ENCODE measurements at regions not wholly inside any gene's neighbourhood (a gene's known extent, or its start where the extent isn't known, plus 50 kb on each side); places are given as distances from the start of the nearest gene placed in this dataset.

- no peaks in the 10 kb centered on the region for H3K4me1 ChIP-seq (ENCODE audit: control insufficient read depth, extremely low read depth, insufficient read depth, low read length)
These were observed 158.9 kb downstream of the KIF26A start for GRCh38 chr14:104297313-104297704.

GRCh38 chr14:104297721-104298401 lies 159.5 kb downstream of the KIF26A start:
- Histone ChIP-seq H3K9ac (ENCODE audit: insufficient read depth, low read length) (no peak overlapping the region), H3K4me1 (ENCODE audit: control insufficient read depth, extremely low read depth, insufficient read depth, low read length) (no peaks in the 10 kb centered on the region), H3K4me3 (replicated peaks in 1 of 4; ENCODE audit: control extremely low read depth in 1 of 4, insufficient read depth in 1 of 4, low read depth in 3 of 4, low read length in 4 of 4) (no peak overlapping the region), H2AFZ (ENCODE audit: low read length) (no peak overlapping the region), H3K27me3 (ENCODE audit: control insufficient read depth, insufficient read depth, low read length) (no peaks in the 10 kb centered on the region), H3K9me3 (ENCODE audit: control insufficient read depth, insufficient read depth, low read depth, low read length) (no peaks in the 10 kb centered on the region), H3K79me2 (ENCODE audit: control insufficient read depth, insufficient read depth, low read length) (no peaks in the 10 kb centered on the region), H3K4me2 (ENCODE audit: extremely low read depth, insufficient read depth, low read length) (no peak overlapping the region), H3K27ac (ENCODE audit: insufficient read depth, low read length) (no peak overlapping the region), H4K20me1 (ENCODE audit: control insufficient read depth, extremely low read depth, insufficient read depth, low read length) (no peaks in the 10 kb centered on the region), H3K36me3 (ENCODE audit: control insufficient read depth, insufficient read depth, low read length) (no peaks in the 10 kb centered on the region)
- no peak for DNase-seq (ENCODE audit: low read depth in 2 of 2)
- no peak for TF ChIP-seq CTCF (conservative IDR thresholded peaks at IDR 0.05 in 1 of 2, IDR thresholded peaks at IDR 0.05 in 1 of 2; ENCODE audit: low read depth in 1 of 2, low read length in 2 of 2)
- no peak for TF ChIP-seq EZH2 (IDR thresholded peaks at IDR 0.05; ENCODE audit: low read length, missing control alignments)

More at GRCh38 chr14:104297313-104297704, 158.9 kb downstream of the KIF26A start:
- H3K4me3 ChIP-seq (replicated peaks in 1 of 4; ENCODE audit: control extremely low read depth in 1 of 4, insufficient read depth in 1 of 4, low read depth in 3 of 4, low read length in 4 of 4) = no peak overlapping the region
- no peak overlapping the region for H3K27ac ChIP-seq (ENCODE audit: insufficient read depth, low read length)
- DNase-seq (ENCODE audit: low read depth in 2 of 2) = no peak
- no peak overlapping the region for H3K9ac ChIP-seq (ENCODE audit: insufficient read depth, low read length)
- H3K36me3 ChIP-seq (ENCODE audit: control insufficient read depth, insufficient read depth, low read length) = no peaks in the 10 kb centered on the region
- no peak overlapping the region for H2AFZ ChIP-seq (ENCODE audit: low read length)
- H3K27me3 ChIP-seq (ENCODE audit: control insufficient read depth, insufficient read depth, low read length) = no peaks in the 10 kb centered on the region
- H4K20me1 ChIP-seq (ENCODE audit: control insufficient read depth, extremely low read depth, insufficient read depth, low read length) = no peaks in the 10 kb centered on the region
- H3K4me2 ChIP-seq (ENCODE audit: extremely low read depth, insufficient read depth, low read length) = no peak overlapping the region
- no peak for TF ChIP-seq EZH2 (IDR thresholded peaks at IDR 0.05; ENCODE audit: low read length, missing control alignments)
- H3K9me3 ChIP-seq (ENCODE audit: control insufficient read depth, insufficient read depth, low read depth, low read length) = no peaks in the 10 kb centered on the region
- no peaks in the 10 kb centered on the region for H3K79me2 ChIP-seq (ENCODE audit: control insufficient read depth, insufficient read depth, low read length)

GRCh38 chr14:104298458-104298857 lies 160.1 kb downstream of the KIF26A start:
- H3K9me3 ChIP-seq (ENCODE audit: control insufficient read depth, insufficient read depth, low read depth, low read length) = no peaks in the 10 kb centered on the region

More at GRCh38 chr14:104298458-104298857, 160.1 kb downstream of the KIF26A start:
- Histone ChIP-seq H3K4me3 (replicated peaks in 1 of 4; ENCODE audit: control extremely low read depth in 1 of 4, insufficient read depth in 1 of 4, low read depth in 3 of 4, low read length in 4 of 4) (no peak overlapping the region), H3K79me2 (ENCODE audit: control insufficient read depth, insufficient read depth, low read length) (no peaks in the 10 kb centered on the region), H3K36me3 (ENCODE audit: control insufficient read depth, insufficient read depth, low read length) (no peaks in the 10 kb centered on the region), H3K9ac (ENCODE audit: insufficient read depth, low read length) (no peak overlapping the region), H3K4me1 (ENCODE audit: control insufficient read depth, extremely low read depth, insufficient read depth, low read length) (no peaks in the 10 kb centered on the region), H2AFZ (ENCODE audit: low read length) (no peak overlapping the region), H3K27me3 (ENCODE audit: control insufficient read depth, insufficient read depth, low read length) (no peaks in the 10 kb centered on the region), H3K27ac (ENCODE audit: insufficient read depth, low read length) (no peak overlapping the region), H4K20me1 (ENCODE audit: control insufficient read depth, extremely low read depth, insufficient read depth, low read length) (no peaks in the 10 kb centered on the region), H3K4me2 (ENCODE audit: extremely low read depth, insufficient read depth, low read length) (no peak overlapping the region)
- no peak for DNase-seq (ENCODE audit: low read depth in 2 of 2)
- TF ChIP-seq EZH2 (IDR thresholded peaks at IDR 0.05; ENCODE audit: low read length, missing control alignments) (no peak), CTCF (conservative IDR thresholded peaks at IDR 0.05 in 1 of 2, IDR thresholded peaks at IDR 0.05 in 1 of 2; ENCODE audit: low read depth in 1 of 2, low read length in 2 of 2) (no peak)
